K562 (cell line): ENCODE measurements at regions not wholly inside any gene's neighbourhood (a gene's known extent, or its start where the extent isn't known, plus 50 kb on each side); places are given as distances from the start of the nearest gene placed in this dataset.

ENCODE experiments used
- BCL6 ChIP-seq: fragments of 250-450 bp; sonication (Bioruptor Pico); IDR thresholded peaks from 2 replicates; pipeline ENCODE4 v1.4.0; 2020
- CREB3 ChIP-seq: fragments of 450-650 bp; conservative IDR thresholded peaks from 2 replicates; pipeline ENCODE4 v1.6.1; 2016; ENCODE audit warnings: missing genetic modification characterization, low read depth, mild to moderate bottlenecking, missing compliant biosample characterization, moderate library complexity
- CTCF ChIP-seq, 3 experiments: IDR thresholded peaks in 2 of 3; conservative IDR thresholded peaks in 1 of 3; 2 replicates each; pipeline ENCODE4 v1.5.1; 2011 to 2012; ENCODE audit warnings: low read length in 3 of 3, mild to moderate bottlenecking in 3 of 3, control low read depth in 2 of 3, improper control_type of control experiment in 1 of 3, inconsistent platforms in 1 of 3, low read depth in 1 of 3, mixed read lengths in 1 of 3, moderate library complexity in 1 of 3; ENCODE audit not compliant: insufficient read depth in 2 of 3
- EP300 ChIP-seq: IDR thresholded peaks from 2 replicates; pipeline ENCODE4 v1.6.1; 2012; ENCODE audit warnings: low read length, improper control_type of control experiment
- GMEB1 ChIP-seq: fragments of 250-450 bp; sonication (Bioruptor Pico); IDR thresholded peaks from 2 replicates; pipeline ENCODE4 v1.4.0; 2020; ENCODE audit warnings: mild to moderate bottlenecking
- KLF6 ChIP-seq: fragments of 250-450 bp; sonication (Bioruptor Pico); IDR thresholded peaks from 2 replicates; pipeline ENCODE4 v1.4.0; 2020; ENCODE audit warnings: mild to moderate bottlenecking, moderate library complexity, borderline replicate concordance
- NFIC ChIP-seq: fragments of 450-650 bp; IDR thresholded peaks from 2 replicates; pipeline ENCODE4 v1.6.1; 2017; ENCODE audit warnings: mild to moderate bottlenecking, inconsistent platforms
- POLR2A ChIP-seq: fragments of 450-650 bp; conservative IDR thresholded peaks from 2 replicates; pipeline ENCODE4 v1.6.1; 2016
- POLR2AphosphoS5 ChIP-seq: IDR thresholded peaks from 2 replicates; pipeline ENCODE4 v1.6.1; 2011; ENCODE audit warnings: mild to moderate bottlenecking, low read depth, low read length, moderate library complexity; ENCODE audit not compliant: control insufficient read depth, insufficient read depth
- STAG1 ChIP-seq: sonication (generic); formaldehyde crosslinking; IDR thresholded peaks from 2 replicates; pipeline ENCODE4 v1.5.0; 2020; ENCODE audit warnings: missing genetic modification reagents, borderline replicate concordance
- TGIF2 ChIP-seq: sonication (generic); formaldehyde crosslinking; IDR thresholded peaks from 2 replicates; pipeline ENCODE4 v1.8.1; 2022; ENCODE audit warnings: mild to moderate bottlenecking, missing genetic modification reagents, moderate library complexity
- ZBTB7A ChIP-seq: IDR thresholded peaks from 2 replicates; pipeline ENCODE4 v1.6.1; 2011; ENCODE audit warnings: low read depth, mild to moderate bottlenecking, low read length, moderate library complexity, borderline replicate concordance; ENCODE audit not compliant: control insufficient read depth

- no peak for TF ChIP-seq EP300
- TF ChIP-seq POLR2A: no peak
- TF ChIP-seq BCL6 (CRISPR knock-in tag): no peak
- TF ChIP-seq CTCF (IDR thresholded peaks at IDR 0.05 in 2 of 3, conservative IDR thresholded peaks at IDR 0.05 in 1 of 3; ENCODE audit: insufficient read depth in 2 of 3, low read depth in 1 of 3, low read length in 3 of 3): no peak
- no peak for TF ChIP-seq STAG1 (CRISPR knock-in tag)
- no peak for TF ChIP-seq CREB3 (tag)
- no peak for TF ChIP-seq NFIC
- no peak for TF ChIP-seq KLF6 (CRISPR knock-in tag)
- TF ChIP-seq POLR2AphosphoS5: no peak
- no peak for TF ChIP-seq TGIF2
- no peak for TF ChIP-seq ZBTB7A
- no peak for TF ChIP-seq GMEB1 (CRISPR knock-in tag)
Measured at GRCh38 chr4:91846233-91846632, 457.5 kb upstream of the GRID2 start.
